ENCODE measurements at regions not wholly inside any gene's neighbourhood (a gene's known extent, or its start where the extent isn't known, plus 50 kb on each side); places are given as distances from the start of the nearest gene placed in this dataset.

DNA sequence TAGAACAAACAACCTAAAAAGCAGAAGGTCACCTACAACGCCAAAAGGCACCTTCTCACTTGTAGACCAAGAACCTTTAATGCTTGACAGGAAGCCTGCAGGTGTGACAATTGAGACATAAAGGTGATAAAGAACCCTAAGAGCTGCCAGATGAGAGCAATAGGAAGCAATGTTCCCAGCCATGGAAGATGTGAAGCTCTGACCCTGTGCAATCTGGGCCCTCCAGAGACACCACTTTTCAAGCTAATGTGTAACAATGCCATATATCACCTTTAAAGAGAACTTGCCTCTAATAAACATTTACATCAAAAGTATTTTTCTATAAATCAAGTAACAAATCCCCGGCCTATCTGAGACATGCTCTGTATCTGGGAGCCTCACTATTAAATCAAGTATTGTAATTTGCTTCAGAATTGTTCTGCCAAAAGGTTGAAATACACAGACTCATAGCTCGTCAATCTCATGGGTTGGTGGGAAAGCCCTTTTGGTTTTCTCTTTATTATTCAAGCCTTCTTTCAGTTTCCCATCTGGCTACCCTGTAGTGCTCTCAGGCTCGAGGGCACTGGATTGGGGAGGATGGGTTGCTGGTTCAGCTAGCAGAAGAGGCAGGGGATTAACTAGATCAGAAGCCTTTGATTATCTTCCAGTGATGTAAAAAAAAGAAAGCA is 368.9 kb downstream of the BUD13 start:
- Histone ChIP-seq H3K27me3 (ENCODE audit: control insufficient read depth in 2 of 2, insufficient read depth in 2 of 2, low read length in 2 of 2) (no peaks in the 10 kb centered on the region), H3K27ac (ENCODE audit: low read depth in 1 of 2, low read length in 2 of 2) (no peak overlapping the region), H3K36me3 (replicated peaks in 1 of 2; ENCODE audit: control insufficient read depth in 1 of 2, insufficient read depth in 2 of 2, low read length in 2 of 2) (no peaks in the 10 kb centered on the region), H2AFZ (ENCODE audit: insufficient read depth, low read depth, low read length, poor library complexity, severe bottlenecking) (no peak overlapping the region), H3K4me1 (ENCODE audit: control insufficient read depth in 1 of 2, insufficient read depth in 2 of 2, low read length in 2 of 2) (no peaks in the 10 kb centered on the region), H3K4me2 (replicated peaks; ENCODE audit: extremely low read depth, low read length, poor library complexity, severe bottlenecking) (no peak overlapping the region), H4K20me1 (ENCODE audit: insufficient read depth, low read length) (no peaks in the 10 kb centered on the region), H3K4me3 (replicated peaks in 1 of 3; ENCODE audit: low read depth in 2 of 3, low read length in 3 of 3) (no peak overlapping the region), H3K79me2 (ENCODE audit: insufficient read depth, low read length) (no peaks in the 10 kb centered on the region), H3K9me3 (replicated peaks in 1 of 2; ENCODE audit: control insufficient read depth in 1 of 2, insufficient read depth in 1 of 2, low read length in 2 of 2) (no peaks in the 10 kb centered on the region), H3K9ac (ENCODE audit: insufficient read depth, low read length, poor library complexity, severe bottlenecking) (no peak overlapping the region)
- Mint-ChIP-seq H3K9me3 (no peaks in the 10 kb centered on the region), H3K36me3 (no peaks in the 10 kb centered on the region), H3K27me3 (ENCODE audit: low read depth in 3 of 3) (peaks cover 3 to 10% (median 3%) of the 10 kb centered on the region in 3 donors), H3K4me3 (no peak overlapping the region), H3K4me1 (no peaks in the 10 kb centered on the region), H3K27ac (no peak overlapping the region)
- no peak for DNase-seq
- intact Hi-C loops (cut with micrococcal nuclease) = no loop called here
- 60% methylated on average over 1 of the region's 4 CpGs for WGBS (ENCODE audit: insufficient coverage)
- TF ChIP-seq CTCF (IDR thresholded peaks at IDR 0.05) = no peak

- H4K20me1 ChIP-seq (ENCODE audit: insufficient read depth, low read length) = no peaks in the 10 kb centered on the region
- H3K4me3 ChIP-seq (replicated peaks in 1 of 3; ENCODE audit: low read depth in 2 of 3, low read length in 3 of 3) = no peak overlapping the region
- H3K79me2 ChIP-seq (ENCODE audit: insufficient read depth, low read length) = no peaks in the 10 kb centered on the region
- peaks cover 1 to 8% (median 5%) of the 10 kb centered on the region in 3 donors for H3K27me3 Mint-ChIP-seq (ENCODE audit: low read depth in 3 of 3)
- no peak for TF ChIP-seq CTCF (IDR thresholded peaks at IDR 0.05)
- H3K9me3 Mint-ChIP-seq = peaks cover 0 to 4% (median 0%) of the 10 kb centered on the region in 7 donors
- H3K27ac Mint-ChIP-seq = no peak overlapping the region
- no peaks in the 10 kb centered on the region for H3K4me1 ChIP-seq (ENCODE audit: control insufficient read depth in 1 of 2, insufficient read depth in 2 of 2, low read length in 2 of 2)
- WGBS (ENCODE audit: insufficient coverage) = 78% methylated on average over 5 of the region's 5 CpGs
- no peaks in the 10 kb centered on the region for H3K4me1 Mint-ChIP-seq
- no peak overlapping the region for H2AFZ ChIP-seq (ENCODE audit: insufficient read depth, low read depth, low read length, poor library complexity, severe bottlenecking)
- no peak overlapping the region for H3K4me2 ChIP-seq (replicated peaks; ENCODE audit: extremely low read depth, low read length, poor library complexity, severe bottlenecking)
- no peak overlapping the region for H3K9ac ChIP-seq (ENCODE audit: insufficient read depth, low read length, poor library complexity, severe bottlenecking)
- no peaks in the 10 kb centered on the region for H3K27me3 ChIP-seq (ENCODE audit: control insufficient read depth in 2 of 2, insufficient read depth in 2 of 2, low read length in 2 of 2)
- no peaks in the 10 kb centered on the region for H3K36me3 Mint-ChIP-seq
- H3K4me3 Mint-ChIP-seq = no peak overlapping the region
- DNase-seq = no peak
- intact Hi-C loops (cut with micrococcal nuclease) = no loop called here
- H3K27ac ChIP-seq (ENCODE audit: low read depth in 1 of 2, low read length in 2 of 2) = no peak overlapping the region
- no peaks in the 10 kb centered on the region for H3K36me3 ChIP-seq (replicated peaks in 1 of 2; ENCODE audit: control insufficient read depth in 1 of 2, insufficient read depth in 2 of 2, low read length in 2 of 2)
- H3K9me3 ChIP-seq (replicated peaks in 1 of 2; ENCODE audit: control insufficient read depth in 1 of 2, insufficient read depth in 1 of 2, low read length in 2 of 2) = peaks cover 0 to 3% of the 10 kb centered on the region in 2 donors
Measured at GRCh38 chr11:116400081-116400480, 372.7 kb downstream of the BUD13 start.

Measured in CD14-positive monocyte (primary cell).